HG03571 (cell line): ENCODE measurements at regions not wholly inside any gene's neighbourhood (a gene's known extent, or its start where the extent isn't known, plus 50 kb on each side); places are given as distances from the start of the nearest gene placed in this dataset.
"Not testable (repeated sequence)": the region's sequence is repeated elsewhere in the genome, so short reads cannot be mapped to it uniquely, and the experiment has no call there.

Source experiments
- ATAC-seq: cut with Tn5 transposase; IDR thresholded peaks from one replicate; pipeline ENCODE4 v1.9.1; 2021; ENCODE audit not compliant: unreplicated experiment

GRCh38 chr13:68535329-68535728 is 1305.2 kb upstream of the PCDH9 start:
- ATAC-seq, result no peak

GRCh38 chr13:68527167-68527566 is 1297.0 kb upstream of the PCDH9 start:
- not testable (repeated sequence) for ATAC-seq

- ATAC-seq, result no peak
These were observed 1293.8 kb upstream of the PCDH9 start for GRCh38 chr13:68523838-68524424.

GRCh38 chr13:68522184-68522583 is 1292.0 kb upstream of the PCDH9 start:
- ATAC-seq, result no peak

GRCh38 chr13:68509734-68510621 is 1279.8 kb upstream of the PCDH9 start:
- peak; percentile 71 for ATAC-seq

GRCh38 chr13:68506888-68507551 is 1276.9 kb upstream of the PCDH9 start:
- no peak for ATAC-seq

- no peak for ATAC-seq
These were observed 1260.5 kb upstream of the PCDH9 start for GRCh38 chr13:68490594-68490993.

GRCh38 chr13:68481130-68481529 is 1251.0 kb upstream of the PCDH9 start:
- ATAC-seq, result no peak

- ATAC-seq, result no peak
These were observed 1243.7 kb upstream of the PCDH9 start for GRCh38 chr13:68473834-68474326.

GRCh38 chr13:68467160-68467559 is 1237.0 kb upstream of the PCDH9 start:
- ATAC-seq, result no peak

GRCh38 chr13:68440874-68441273 is 1210.7 kb upstream of the PCDH9 start:
- no peak for ATAC-seq

- no peak for ATAC-seq
These were observed 1209.7 kb upstream of the PCDH9 start for GRCh38 chr13:68439817-68440216.

GRCh38 chr13:68428292-68428691 is 1198.2 kb upstream of the PCDH9 start:
- no peak for ATAC-seq

- no peak for ATAC-seq
These were observed 1187.7 kb upstream of the PCDH9 start for GRCh38 chr13:68417801-68418200.

- no peak for ATAC-seq
These were observed 1179.9 kb upstream of the PCDH9 start for GRCh38 chr13:68410007-68410406.

GRCh38 chr13:68390987-68391386 is 1160.9 kb upstream of the PCDH9 start:
- ATAC-seq, result no peak

GRCh38 chr13:68386808-68387207 is 1156.7 kb upstream of the PCDH9 start:
- ATAC-seq, result no peak

GRCh38 chr13:68380041-68380973 is 1150.2 kb upstream of the PCDH9 start:
- no peak for ATAC-seq

GRCh38 chr13:68378294-68378693 is 1148.2 kb upstream of the PCDH9 start:
- ATAC-seq, result no peak

GRCh38 chr13:68375004-68375403 is 1144.9 kb upstream of the PCDH9 start:
- no peak for ATAC-seq

- ATAC-seq, result no peak
These were observed 1139.6 kb upstream of the PCDH9 start for GRCh38 chr13:68369739-68370138.
